ENCODE measurements at regions not wholly inside any gene's neighbourhood (a gene's known extent, or its start where the extent isn't known, plus 50 kb on each side); places are given as distances from the start of the nearest gene placed in this dataset.

DNA sequence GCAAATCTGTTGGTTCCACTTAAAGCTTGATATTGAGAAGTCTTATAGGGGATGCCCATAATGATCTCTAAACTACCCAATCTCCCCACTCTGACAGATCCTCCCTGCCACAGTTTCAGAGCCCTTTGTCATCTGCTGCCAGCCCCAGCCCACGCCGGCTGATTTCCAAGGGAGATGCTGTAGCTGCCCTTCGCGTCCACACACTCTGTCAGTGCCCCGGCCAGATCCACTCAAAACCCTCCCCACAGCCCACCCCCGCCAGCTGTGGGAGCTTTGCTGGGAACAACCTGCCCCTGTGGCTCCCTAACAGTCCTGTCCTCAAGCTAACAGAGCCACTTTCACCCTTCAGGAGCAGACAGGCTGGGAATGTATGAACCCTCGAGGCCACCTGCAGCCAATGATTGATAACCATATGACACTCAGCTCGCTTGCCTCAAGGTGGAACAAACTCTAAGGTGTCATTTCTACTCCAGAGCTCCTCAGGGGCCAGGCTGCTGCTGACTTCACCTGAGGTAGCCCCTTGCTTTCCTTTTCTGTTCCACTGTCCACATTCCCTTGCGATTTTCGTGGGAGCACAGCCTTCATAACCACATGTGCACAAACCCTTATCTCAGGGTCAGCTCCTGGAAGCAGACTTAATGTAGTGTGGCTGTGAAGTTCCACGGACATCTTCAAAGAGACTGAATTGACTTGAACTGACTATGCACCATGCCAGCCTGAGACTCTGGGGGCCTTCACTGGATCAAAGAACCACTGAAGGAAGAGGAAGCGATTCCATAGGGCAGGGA is 92.6 kb upstream of the LGALSL start (continued):
- TF ChIP-seq, protein P1, sequence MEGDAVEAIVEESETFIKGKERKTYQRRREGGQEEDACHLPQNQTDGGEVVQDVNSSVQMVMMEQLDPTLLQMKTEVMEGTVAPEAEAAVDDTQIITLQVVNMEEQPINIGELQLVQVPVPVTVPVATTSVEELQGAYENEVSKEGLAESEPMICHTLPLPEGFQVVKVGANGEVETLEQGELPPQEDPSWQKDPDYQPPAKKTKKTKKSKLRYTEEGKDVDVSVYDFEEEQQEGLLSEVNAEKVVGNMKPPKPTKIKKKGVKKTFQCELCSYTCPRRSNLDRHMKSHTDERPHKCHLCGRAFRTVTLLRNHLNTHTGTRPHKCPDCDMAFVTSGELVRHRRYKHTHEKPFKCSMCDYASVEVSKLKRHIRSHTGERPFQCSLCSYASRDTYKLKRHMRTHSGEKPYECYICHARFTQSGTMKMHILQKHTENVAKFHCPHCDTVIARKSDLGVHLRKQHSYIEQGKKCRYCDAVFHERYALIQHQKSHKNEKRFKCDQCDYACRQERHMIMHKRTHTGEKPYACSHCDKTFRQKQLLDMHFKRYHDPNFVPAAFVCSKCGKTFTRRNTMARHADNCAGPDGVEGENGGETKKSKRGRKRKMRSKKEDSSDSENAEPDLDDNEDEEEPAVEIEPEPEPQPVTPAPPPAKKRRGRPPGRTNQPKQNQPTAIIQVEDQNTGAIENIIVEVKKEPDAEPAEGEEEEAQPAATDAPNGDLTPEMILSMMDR (conservative IDR thresholded peaks at IDR 0.05; ENCODE audit: low read depth in 2 of 2), result no peak
- TF ChIP-seq EZH2 (IDR thresholded peaks at IDR 0.05; ENCODE audit: low read depth, unreplicated experiment) (no peak), JUNB (IDR thresholded peaks at IDR 0.05; ENCODE audit: unreplicated experiment) (no peak), NANOG (IDR thresholded peaks at IDR 0.05; ENCODE audit: borderline replicate concordance) (no peak), CREB1 (CRISPR knock-in tag; IDR thresholded peaks at IDR 0.05; ENCODE audit: low read depth) (no peak), POLR2AphosphoS5 (IDR thresholded peaks at IDR 0.05; ENCODE audit: low read depth) (no peak), STAT1 (IDR thresholded peaks at IDR 0.05; ENCODE audit: unreplicated experiment) (no peak)
- TF ChIP-seq, protein P2, sequence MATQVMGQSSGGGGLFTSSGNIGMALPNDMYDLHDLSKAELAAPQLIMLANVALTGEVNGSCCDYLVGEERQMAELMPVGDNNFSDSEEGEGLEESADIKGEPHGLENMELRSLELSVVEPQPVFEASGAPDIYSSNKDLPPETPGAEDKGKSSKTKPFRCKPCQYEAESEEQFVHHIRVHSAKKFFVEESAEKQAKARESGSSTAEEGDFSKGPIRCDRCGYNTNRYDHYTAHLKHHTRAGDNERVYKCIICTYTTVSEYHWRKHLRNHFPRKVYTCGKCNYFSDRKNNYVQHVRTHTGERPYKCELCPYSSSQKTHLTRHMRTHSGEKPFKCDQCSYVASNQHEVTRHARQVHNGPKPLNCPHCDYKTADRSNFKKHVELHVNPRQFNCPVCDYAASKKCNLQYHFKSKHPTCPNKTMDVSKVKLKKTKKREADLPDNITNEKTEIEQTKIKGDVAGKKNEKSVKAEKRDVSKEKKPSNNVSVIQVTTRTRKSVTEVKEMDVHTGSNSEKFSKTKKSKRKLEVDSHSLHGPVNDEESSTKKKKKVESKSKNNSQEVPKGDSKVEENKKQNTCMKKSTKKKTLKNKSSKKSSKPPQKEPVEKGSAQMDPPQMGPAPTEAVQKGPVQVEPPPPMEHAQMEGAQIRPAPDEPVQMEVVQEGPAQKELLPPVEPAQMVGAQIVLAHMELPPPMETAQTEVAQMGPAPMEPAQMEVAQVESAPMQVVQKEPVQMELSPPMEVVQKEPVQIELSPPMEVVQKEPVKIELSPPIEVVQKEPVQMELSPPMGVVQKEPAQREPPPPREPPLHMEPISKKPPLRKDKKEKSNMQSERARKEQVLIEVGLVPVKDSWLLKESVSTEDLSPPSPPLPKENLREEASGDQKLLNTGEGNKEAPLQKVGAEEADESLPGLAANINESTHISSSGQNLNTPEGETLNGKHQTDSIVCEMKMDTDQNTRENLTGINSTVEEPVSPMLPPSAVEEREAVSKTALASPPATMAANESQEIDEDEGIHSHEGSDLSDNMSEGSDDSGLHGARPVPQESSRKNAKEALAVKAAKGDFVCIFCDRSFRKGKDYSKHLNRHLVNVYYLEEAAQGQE (IDR thresholded peaks at IDR 0.05; ENCODE audit: unreplicated experiment), result no peak

DNA sequence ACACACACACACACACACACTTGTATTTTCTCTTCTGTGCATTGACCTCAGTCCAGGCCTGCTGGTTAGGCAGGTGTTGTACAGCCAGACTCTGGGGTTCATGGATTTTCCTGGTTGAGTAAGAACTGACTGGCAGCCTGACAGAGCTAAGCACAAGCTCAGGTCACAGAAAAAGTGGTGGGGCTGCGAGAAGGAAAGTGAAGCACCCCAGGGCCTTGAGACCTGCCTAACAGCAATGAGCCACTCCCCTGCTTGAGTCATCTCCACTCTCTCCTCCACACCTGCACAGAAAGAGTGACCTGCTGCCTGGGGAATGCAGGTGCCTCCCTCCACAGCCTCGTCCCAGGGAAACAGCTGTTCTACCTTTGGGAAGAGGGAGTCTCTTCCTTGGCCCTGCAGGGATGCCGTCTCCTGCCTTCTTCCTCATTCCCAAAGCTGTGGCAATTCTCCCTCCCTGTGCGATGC is 91.4 kb upstream of the LGALSL start:
- H3K4me1 ChIP-seq (ENCODE audit: insufficient read depth), result peaks cover 10% of the 10 kb centered on the region
- H3F3A ChIP-seq (replicated peaks; ENCODE audit: low read depth), result 0 out of 2 replicates have a peak, but pooled peaks cover 2% of the 10 kb centered on the region
- Mint-ChIP-seq H3K27ac (no peak overlapping the region), H3K4me3 (no peak overlapping the region), H3K4me1 (peaks cover 23% of the 10 kb centered on the region), H3K9me3 (no peaks in the 10 kb centered on the region), H3K27me3 (ENCODE audit: insufficient read depth, low read depth, poor library complexity) (peaks cover 5% of the 10 kb centered on the region), H3K36me3 (ENCODE audit: low read depth) (no peaks in the 10 kb centered on the region)
- no peak overlapping the region for H3K4me3 ChIP-seq
- no peaks in the 10 kb centered on the region for H4K20me1 ChIP-seq (replicated peaks; ENCODE audit: insufficient read depth)
- ATAC-seq, result no peak; the same call in 2 of the 3 replicates
- H3K9me2 ChIP-seq (ENCODE audit: insufficient read depth), result 0 out of 2 replicates have a peak, but pooled peaks cover 2% of the 10 kb centered on the region
- no peaks in the 10 kb centered on the region for H3K79me2 ChIP-seq (replicated peaks; ENCODE audit: insufficient read depth)
- no peaks in the 10 kb centered on the region for H3K27me3 ChIP-seq (ENCODE audit: insufficient read depth)
- no peak overlapping the region for H2AFZ ChIP-seq
- H3K4me2 ChIP-seq, result no peak overlapping the region
- no peaks in the 10 kb centered on the region for H3K36me3 ChIP-seq (ENCODE audit: insufficient read depth)
- no peak overlapping the region for H3K27ac ChIP-seq (ENCODE audit: low read depth)
- DNase-seq (ENCODE audit: low spot score), result no peak
- no peak for TF ChIP-seq ZNF114 (CRISPR knock-in tag; IDR thresholded peaks at IDR 0.05)
- TF ChIP-seq, protein P3, sequence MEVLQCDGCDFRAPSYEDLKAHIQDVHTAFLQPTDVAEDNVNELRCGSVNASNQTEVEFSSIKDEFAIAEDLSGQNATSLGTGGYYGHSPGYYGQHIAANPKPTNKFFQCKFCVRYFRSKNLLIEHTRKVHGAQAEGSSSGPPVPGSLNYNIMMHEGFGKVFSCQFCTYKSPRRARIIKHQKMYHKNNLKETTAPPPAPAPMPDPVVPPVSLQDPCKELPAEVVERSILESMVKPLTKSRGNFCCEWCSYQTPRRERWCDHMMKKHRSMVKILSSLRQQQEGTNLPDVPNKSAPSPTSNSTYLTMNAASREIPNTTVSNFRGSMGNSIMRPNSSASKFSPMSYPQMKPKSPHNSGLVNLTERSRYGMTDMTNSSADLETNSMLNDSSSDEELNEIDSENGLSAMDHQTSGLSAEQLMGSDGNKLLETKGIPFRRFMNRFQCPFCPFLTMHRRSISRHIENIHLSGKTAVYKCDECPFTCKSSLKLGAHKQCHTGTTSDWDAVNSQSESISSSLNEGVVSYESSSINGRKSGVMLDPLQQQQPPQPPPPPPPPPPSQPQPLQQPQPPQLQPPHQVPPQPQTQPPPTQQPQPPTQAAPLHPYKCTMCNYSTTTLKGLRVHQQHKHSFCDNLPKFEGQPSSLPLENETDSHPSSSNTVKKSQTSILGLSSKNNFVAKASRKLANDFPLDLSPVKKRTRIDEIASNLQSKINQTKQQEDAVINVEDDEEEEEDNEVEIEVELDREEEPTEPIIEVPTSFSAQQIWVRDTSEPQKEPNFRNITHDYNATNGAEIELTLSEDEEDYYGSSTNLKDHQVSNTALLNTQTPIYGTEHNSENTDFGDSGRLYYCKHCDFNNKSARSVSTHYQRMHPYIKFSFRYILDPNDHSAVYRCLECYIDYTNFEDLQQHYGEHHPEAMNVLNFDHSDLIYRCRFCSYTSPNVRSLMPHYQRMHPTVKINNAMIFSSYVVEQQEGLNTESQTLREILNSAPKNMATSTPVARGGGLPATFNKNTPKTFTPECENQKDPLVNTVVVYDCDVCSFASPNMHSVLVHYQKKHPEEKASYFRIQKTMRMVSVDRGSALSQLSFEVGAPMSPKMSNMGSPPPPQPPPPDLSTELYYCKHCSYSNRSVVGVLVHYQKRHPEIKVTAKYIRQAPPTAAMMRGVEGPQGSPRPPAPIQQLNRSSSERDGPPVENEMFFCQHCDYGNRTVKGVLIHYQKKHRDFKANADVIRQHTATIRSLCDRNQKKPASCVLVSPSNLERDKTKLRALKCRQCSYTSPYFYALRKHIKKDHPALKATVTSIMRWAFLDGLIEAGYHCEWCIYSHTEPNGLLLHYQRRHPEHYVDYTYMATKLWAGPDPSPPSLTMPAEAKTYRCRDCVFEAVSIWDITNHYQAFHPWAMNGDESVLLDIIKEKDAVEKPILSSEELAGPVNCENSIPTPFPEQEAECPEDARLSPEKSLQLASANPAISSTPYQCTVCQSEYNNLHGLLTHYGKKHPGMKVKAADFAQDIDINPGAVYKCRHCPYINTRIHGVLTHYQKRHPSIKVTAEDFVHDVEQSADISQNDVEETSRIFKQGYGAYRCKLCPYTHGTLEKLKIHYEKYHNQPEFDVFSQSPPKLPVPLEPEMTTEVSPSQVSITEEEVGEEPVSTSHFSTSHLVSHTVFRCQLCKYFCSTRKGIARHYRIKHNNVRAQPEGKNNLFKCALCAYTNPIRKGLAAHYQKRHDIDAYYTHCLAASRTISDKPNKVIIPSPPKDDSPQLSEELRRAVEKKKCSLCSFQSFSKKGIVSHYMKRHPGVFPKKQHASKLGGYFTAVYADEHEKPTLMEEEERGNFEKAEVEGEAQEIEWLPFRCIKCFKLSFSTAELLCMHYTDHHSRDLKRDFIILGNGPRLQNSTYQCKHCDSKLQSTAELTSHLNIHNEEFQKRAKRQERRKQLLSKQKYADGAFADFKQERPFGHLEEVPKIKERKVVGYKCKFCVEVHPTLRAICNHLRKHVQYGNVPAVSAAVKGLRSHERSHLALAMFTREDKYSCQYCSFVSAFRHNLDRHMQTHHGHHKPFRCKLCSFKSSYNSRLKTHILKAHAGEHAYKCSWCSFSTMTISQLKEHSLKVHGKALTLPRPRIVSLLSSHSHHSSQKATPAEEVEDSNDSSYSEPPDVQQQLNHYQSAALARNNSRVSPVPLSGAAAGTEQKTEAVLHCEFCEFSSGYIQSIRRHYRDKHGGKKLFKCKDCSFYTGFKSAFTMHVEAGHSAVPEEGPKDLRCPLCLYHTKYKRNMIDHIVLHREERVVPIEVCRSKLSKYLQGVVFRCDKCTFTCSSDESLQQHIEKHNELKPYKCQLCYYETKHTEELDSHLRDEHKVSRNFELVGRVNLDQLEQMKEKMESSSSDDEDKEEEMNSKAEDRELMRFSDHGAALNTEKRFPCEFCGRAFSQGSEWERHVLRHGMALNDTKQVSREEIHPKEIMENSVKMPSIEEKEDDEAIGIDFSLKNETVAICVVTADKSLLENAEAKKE (CRISPR knock-in tag; IDR thresholded peaks at IDR 0.05), result no peak
- TF ChIP-seq POLR2AphosphoS5 (IDR thresholded peaks at IDR 0.05; ENCODE audit: low read depth), result no peak
- no peak for TF ChIP-seq ZNF331 (CRISPR knock-in tag; IDR thresholded peaks at IDR 0.05; ENCODE audit: low read depth)
- TF ChIP-seq EZH2 (IDR thresholded peaks at IDR 0.05; ENCODE audit: low read depth, unreplicated experiment), result no peak

Data from GM23338 (cell line).